ENCODE measurements at regions not wholly inside any gene's neighbourhood (a gene's known extent, or its start where the extent isn't known, plus 50 kb on each side); places are given as distances from the start of the nearest gene placed in this dataset.

DNA sequence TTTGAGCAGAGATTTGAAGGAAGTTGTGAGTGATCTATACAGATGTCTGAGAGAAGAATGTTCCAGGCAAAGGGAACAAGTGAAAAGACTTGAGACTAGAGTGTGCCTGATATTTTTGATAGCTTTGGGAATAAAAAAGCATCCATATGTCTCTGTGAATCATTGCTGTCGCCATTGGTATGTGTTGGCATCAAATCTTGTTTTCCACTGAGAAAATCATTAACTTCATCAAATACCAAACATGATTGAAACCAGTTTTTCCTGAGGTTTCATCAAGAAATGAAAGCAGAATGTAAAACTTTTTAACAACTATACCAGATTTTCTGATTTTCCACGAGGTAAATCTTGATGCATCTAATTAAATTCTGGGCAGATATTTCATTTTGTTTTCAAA, 862.6 kb downstream of the DIAPH3 start:
- TF ChIP-seq, protein P1, sequence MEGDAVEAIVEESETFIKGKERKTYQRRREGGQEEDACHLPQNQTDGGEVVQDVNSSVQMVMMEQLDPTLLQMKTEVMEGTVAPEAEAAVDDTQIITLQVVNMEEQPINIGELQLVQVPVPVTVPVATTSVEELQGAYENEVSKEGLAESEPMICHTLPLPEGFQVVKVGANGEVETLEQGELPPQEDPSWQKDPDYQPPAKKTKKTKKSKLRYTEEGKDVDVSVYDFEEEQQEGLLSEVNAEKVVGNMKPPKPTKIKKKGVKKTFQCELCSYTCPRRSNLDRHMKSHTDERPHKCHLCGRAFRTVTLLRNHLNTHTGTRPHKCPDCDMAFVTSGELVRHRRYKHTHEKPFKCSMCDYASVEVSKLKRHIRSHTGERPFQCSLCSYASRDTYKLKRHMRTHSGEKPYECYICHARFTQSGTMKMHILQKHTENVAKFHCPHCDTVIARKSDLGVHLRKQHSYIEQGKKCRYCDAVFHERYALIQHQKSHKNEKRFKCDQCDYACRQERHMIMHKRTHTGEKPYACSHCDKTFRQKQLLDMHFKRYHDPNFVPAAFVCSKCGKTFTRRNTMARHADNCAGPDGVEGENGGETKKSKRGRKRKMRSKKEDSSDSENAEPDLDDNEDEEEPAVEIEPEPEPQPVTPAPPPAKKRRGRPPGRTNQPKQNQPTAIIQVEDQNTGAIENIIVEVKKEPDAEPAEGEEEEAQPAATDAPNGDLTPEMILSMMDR (IDR thresholded peaks at IDR 0.05), result no peak
- TF ChIP-seq EZH2 (IDR thresholded peaks at IDR 0.05; ENCODE audit: borderline replicate concordance, insufficient read depth, low read depth, low read length, poor library complexity, severe bottlenecking), result no peak
